Right lobe of liver (tissue), 4 donors: ENCODE measurements at regions not wholly inside any gene's neighbourhood (a gene's known extent, or its start where the extent isn't known, plus 50 kb on each side); places are given as distances from the start of the nearest gene placed in this dataset.

Experiments
- POLR2A ChIP-seq: fragments of 450-650 bp; IDR thresholded peaks from one replicate; pipeline ENCODE4 v1.6.1; 2017; ENCODE audit warnings: antibody characterized with exemption, mild to moderate bottlenecking
- TF ChIP-seq, protein P1 (sequence below), 4 donors: fragments of 200-600 bp in 3 of 4; fragments of 450-650 bp in 1 of 4; IDR thresholded peaks; one replicate each; pipeline versions ENCODE4 v1.5.1 to v1.8.0; 2016 to 2022; ENCODE audit warnings: antibody characterized with exemption in 4 of 4, mild to moderate bottlenecking in 2 of 4
- donor health status: DM: no; HTN: no; CAD: no.
- donor health status: DM: no; HTN: no; CAD: no.
- donor health status: DM: no; HTN: yes; CAD: no.

DNA sequence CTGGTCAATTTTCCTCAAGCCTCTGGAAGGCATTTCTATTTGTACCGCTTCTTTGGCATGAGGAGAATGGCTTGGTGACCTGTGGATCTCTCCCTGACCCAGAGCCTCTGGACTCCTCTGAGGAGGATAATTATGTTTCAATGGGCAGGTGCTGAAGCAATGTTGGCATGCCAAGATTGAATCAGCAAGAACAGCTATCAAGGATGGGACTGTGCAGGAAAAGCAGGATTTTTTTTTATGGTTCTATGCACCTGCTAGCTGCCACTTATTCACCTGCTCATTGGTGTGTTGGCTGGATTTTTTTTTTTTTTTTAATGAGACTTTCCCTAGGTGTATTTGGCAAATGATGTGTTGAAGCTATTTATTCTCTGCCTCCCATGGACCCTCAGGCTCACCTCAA, 821.2 kb downstream of the RPA4 start:
- TF ChIP-seq, protein P1, sequence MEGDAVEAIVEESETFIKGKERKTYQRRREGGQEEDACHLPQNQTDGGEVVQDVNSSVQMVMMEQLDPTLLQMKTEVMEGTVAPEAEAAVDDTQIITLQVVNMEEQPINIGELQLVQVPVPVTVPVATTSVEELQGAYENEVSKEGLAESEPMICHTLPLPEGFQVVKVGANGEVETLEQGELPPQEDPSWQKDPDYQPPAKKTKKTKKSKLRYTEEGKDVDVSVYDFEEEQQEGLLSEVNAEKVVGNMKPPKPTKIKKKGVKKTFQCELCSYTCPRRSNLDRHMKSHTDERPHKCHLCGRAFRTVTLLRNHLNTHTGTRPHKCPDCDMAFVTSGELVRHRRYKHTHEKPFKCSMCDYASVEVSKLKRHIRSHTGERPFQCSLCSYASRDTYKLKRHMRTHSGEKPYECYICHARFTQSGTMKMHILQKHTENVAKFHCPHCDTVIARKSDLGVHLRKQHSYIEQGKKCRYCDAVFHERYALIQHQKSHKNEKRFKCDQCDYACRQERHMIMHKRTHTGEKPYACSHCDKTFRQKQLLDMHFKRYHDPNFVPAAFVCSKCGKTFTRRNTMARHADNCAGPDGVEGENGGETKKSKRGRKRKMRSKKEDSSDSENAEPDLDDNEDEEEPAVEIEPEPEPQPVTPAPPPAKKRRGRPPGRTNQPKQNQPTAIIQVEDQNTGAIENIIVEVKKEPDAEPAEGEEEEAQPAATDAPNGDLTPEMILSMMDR (IDR thresholded peaks at IDR 0.05): no peak
- TF ChIP-seq POLR2A: no peak
